ENCODE measurements at regions not wholly inside any gene's neighbourhood (a gene's known extent, or its start where the extent isn't known, plus 50 kb on each side); places are given as distances from the start of the nearest gene placed in this dataset.

GRCh38 chr2:161488131-161488699 is 72.1 kb downstream of the TBR1 start:
- TF ChIP-seq, protein P1, sequence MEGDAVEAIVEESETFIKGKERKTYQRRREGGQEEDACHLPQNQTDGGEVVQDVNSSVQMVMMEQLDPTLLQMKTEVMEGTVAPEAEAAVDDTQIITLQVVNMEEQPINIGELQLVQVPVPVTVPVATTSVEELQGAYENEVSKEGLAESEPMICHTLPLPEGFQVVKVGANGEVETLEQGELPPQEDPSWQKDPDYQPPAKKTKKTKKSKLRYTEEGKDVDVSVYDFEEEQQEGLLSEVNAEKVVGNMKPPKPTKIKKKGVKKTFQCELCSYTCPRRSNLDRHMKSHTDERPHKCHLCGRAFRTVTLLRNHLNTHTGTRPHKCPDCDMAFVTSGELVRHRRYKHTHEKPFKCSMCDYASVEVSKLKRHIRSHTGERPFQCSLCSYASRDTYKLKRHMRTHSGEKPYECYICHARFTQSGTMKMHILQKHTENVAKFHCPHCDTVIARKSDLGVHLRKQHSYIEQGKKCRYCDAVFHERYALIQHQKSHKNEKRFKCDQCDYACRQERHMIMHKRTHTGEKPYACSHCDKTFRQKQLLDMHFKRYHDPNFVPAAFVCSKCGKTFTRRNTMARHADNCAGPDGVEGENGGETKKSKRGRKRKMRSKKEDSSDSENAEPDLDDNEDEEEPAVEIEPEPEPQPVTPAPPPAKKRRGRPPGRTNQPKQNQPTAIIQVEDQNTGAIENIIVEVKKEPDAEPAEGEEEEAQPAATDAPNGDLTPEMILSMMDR (conservative IDR thresholded peaks at IDR 0.05 in 1 of 2, IDR thresholded peaks at IDR 0.05 in 1 of 2; ENCODE audit: low read depth in 1 of 2, low read length in 2 of 2), result no peak
- TF ChIP-seq EZH2 (IDR thresholded peaks at IDR 0.05; ENCODE audit: low read length, missing control alignments), result no peak

Data from fibroblast of lung (primary cell).